Skin of body (tissue), 1 donor: ENCODE measurements at regions not wholly inside any gene's neighbourhood (a gene's known extent, or its start where the extent isn't known, plus 50 kb on each side); places are given as distances from the start of the nearest gene placed in this dataset.

Experiments used
- DNase-seq: peaks from one replicate; lab custom pipeline; 2025; lab: John Stamatoyannopoulos, UW

DNA sequence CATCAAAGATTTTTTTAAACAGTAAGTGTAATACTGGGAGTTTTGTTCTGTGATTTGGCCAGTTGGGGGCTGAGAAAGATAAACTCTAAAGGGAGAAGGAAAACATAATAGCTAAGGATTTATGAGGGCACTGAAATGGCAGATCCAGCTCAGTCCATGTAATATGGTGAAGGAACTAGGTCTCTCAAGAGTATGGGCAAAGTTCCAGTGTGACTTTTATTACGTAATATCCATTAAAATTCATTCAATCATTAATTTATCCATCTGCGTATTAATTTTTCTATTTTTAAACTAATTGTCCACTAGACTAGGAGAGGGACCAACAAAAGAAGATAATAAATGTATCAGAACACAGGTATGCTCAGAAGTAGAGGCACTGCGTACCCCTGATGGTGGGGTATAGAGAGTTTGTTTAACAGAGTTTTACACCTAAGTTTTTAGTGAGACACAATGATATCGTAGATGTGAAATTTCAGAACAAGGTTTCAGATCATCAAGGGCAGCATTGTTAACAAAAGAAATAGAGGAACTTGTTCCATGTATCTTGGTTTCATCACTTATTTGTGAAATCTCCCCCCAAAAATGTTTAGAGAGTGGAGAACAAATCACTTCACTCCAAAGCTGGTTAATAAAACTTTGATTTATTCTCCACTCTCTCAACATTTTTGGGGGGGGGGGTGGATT lies 351.1 kb downstream of the GRXCR1 start:
- DNase-seq = no peak

DNA sequence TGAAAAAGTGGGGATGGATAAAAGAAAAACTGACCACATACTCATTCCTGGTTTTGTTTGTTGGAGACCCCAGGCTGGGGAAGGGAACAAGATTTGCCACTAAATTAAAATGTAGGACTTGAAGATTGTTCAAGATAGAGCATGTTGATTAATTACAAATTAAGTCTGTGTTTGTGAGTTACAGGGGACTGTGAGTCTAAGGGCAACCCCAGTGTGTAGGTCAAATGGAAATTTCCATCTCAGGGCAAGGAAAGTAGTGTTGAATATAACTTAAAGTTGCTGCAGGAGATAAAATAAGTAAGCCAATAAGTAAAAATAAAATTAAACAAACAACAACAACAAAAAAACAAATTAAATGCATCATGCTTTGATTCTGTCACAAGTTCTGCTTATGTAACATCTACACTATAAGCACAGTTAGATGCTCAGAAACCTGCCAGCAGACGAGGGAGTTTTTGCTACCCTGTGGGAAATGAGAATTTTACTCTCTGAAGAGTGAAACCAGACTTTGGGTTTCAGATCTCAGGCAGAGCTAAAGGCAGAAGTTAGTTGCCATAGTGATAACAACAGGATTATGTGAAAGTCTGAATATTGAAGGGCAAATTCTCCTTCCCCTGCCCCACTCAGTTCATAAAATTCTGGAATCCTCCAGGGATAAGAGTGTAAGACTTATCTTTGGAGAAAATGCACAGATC lies 352.3 kb downstream of the GRXCR1 start:
- DNase-seq = no peak

DNA sequence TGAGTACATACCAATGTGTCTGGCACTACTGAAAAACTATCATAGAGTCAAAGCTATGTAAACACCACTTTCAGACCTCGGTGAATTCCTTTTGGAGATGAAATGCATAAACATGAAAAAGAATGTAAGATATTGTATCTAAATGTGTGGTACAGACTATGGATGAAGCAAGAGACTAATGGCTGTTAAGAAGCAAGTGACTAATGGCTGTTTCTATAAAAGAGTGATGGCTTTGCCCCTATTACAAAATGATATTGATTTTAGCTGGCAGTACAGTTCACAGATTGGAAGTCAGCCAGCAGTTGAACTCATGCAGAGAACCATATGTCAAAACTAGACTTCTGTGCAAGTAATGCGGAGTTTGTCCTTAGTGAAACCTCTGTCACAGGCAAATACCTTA lies 359.3 kb downstream of the GRXCR1 start:
- DNase-seq = no peak

DNA sequence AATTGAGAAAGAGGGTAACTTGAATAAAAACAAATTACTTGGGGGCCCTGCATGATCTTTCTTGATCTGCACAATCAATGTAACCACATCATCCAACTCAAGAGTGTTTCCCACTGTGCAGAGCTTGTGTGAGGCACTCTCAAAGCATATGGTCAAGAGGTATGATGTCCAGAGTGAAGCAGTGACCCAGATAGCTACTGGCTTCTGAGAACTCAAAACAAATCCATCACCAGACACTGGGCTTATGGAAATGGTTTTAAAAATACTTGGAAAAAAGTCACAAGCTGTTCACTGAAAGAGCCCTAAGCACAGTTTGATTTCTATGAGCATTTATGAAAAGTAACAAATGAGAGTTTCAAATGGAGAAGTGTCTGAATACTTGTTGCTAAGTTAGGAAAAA lies 361.0 kb downstream of the GRXCR1 start:
- DNase-seq = no peak

DNA sequence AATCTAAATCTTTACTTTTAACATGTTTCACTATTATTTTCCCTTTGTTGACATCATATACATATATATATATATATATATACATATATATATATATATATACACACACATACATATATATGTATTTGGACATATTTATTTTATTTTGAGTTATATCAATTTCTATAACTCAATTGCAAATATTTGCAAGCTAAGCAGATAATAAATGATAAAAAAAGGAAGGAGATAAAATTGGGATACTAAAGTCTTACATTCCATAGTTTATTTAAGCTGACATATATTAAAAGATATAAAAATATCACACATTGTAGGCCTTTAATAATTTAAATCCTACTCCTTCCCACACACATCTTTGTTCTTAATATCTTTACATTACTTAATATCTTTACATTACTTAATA lies 372.2 kb downstream of the GRXCR1 start:
- no peak for DNase-seq

DNA sequence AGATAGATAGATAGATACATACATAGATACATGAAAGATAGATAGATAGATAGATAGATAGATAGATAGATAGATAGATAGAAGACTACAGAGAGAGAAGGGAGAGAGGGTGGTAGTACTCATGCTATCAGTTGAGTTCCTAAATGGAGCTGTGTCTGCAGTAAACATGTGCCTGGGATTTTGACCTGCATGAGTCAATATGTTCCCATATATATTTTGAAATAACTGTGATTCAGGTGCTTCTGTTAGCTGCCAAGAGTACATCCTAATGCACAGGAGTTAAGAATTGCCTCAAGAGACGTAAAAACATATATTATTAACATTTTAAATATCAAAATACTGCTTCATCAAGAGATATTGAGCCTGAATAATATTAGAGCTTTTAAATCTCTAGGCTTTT lies 379.4 kb downstream of the GRXCR1 start:
- no peak for DNase-seq

DNA sequence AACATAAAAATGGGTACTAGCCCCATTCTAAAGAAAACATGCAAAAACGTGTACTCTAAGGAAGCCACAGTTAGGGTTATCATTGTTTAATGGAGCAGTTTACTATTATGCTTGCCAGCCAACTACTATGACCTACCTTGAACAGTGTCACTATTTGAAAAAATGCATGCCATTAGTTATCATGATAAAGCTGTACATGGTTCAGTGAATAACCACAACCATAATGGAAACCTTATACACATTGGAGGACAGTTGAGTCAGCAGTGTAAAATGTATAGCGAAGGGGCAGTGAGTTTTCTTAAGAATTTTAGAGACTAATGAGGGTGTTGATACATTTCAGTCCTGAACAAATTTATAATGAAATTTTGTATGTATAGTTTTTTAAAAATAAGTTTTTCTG lies 381.9 kb downstream of the GRXCR1 start:
- DNase-seq = no peak

DNA sequence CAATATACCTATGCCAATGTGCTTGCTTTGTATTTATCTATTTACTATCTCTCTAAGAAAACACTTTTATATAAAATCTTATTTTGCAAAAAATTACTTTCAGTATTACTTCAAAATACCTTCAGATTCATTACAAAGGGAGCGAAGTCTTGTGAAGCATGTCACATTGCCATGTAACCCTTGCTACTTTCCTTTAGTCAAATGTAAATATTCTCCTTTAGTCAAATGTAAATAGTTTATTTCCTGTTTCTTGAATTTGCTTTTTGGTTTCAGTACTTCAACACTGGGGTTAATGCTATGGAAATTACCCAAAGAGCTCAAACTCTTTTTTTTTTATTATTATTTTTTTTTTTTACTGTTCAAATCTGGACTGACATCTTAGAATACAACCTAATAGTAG lies 383.3 kb downstream of the GRXCR1 start:
- DNase-seq = no peak

DNA sequence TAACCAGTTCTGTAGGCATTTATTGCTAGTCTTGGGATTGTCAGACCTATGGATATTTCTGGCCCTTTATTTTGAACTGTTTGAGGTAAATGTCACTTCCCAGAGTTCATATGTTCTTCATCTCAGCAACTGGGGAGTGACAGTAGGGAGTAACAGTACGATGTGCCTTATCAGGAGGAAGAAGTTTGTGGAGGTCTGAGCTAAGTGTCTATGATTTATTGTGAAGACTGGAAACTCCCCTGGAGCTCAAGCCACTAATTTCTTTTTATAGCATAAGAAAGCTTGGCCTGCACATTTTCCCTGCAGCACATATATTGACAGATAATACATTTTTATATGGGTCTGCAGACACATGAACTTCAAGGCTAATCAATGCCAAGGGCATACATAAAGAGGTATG lies 383.8 kb downstream of the GRXCR1 start:
- no peak for DNase-seq

DNA sequence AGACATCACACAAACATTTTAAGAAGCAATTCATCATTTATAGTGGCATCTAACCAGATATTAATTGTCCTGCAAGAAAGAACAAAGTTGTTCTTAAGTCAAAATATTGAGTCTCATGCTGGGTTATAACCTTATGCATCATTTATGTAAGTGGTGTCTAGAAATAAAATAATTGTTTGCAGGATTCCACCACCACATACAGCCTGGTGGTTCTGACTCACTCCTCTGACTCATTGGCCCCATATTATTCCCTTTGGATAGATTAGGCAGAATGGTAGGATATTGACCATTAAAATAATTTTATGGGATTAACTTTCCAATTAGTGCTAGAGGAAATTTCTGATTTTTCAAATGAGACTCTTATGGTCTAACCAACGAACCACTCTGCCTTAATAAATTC lies 384.5 kb downstream of the GRXCR1 start:
- no peak for DNase-seq

DNA sequence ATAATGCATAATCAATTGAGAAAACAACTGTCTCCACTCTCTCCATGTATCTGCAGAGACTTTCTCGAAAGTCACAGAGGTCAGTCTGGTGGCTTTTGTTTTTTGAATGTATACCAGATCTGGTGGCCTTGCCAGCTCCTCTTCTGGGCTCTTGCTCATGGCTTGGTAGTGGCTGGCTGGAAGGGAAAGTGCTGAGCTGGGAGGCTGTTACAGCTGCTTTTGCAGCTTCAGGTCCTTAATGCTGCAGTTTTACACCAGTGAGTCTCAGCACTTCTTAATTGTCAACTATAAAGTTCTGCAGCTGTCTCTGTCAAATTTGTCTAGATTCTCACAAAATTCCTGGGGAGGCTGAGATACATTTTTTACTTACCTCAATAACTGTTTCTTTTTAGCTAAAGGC lies 390.0 kb downstream of the GRXCR1 start:
- no peak for DNase-seq

DNA sequence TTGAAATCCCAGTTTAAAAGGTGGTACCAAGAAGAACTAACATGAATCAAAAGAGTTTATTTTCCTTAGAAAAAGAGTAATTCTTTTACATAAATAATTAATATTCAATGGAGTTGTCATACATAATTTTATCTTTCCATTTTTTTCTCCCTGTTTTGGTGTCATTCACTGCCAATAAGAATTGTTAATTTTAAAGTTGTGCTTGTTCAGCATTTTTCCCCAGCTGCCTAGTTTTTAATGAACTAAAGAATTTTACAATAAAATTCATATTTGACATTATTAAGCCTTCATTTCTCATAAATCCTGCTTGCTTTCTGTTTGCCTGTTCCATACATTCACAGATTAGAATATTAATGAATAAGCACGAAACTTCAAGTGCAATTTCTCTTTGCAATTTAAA lies 393.6 kb downstream of the GRXCR1 start:
- DNase-seq = no peak

DNA sequence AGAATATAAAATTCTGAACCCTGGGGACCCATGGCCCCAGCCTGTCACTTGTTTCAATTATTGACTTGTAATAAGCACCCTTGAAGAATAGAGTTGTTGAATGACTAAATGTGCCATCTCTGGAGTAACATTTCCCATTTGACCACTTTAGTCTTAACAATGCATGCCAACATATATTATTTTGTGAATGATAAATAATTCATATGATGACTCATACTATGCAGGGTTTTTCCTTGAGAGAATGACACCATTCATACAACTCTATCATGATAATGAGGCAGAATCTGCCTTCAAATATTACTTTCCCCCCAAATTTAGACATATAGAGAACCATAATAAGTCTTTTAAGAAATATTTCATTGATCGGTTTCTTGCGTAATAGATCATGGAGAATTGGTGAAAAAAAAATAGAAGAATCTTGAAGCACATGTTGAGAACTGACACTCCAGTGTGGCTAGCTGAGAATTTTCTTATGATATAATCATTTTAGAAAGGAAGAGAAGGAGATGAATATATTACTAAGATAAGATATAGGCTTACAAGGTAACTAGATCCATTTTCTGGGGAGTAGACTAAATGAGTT lies 404.5 kb downstream of the GRXCR1 start:
- no peak for DNase-seq

DNA sequence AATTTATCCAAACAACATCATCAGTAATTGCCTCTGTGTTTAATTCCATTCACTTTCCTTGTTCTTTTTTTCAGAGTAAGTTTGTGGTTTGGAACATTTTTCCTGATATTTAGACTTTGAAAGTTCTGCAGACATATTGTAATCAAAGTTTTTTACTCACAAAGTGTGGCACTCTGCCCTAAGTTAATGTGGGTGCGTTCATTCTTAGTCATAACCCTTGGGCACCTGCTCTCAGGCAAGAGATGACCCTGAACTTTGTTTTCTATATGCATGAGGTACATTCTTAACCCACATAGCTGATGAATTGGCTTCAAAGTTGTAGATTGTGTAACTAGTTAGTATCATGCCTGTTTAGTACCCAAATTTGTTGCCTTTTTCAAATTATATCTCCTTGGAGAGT lies 424.3 kb downstream of the GRXCR1 start:
- no peak for DNase-seq

DNA sequence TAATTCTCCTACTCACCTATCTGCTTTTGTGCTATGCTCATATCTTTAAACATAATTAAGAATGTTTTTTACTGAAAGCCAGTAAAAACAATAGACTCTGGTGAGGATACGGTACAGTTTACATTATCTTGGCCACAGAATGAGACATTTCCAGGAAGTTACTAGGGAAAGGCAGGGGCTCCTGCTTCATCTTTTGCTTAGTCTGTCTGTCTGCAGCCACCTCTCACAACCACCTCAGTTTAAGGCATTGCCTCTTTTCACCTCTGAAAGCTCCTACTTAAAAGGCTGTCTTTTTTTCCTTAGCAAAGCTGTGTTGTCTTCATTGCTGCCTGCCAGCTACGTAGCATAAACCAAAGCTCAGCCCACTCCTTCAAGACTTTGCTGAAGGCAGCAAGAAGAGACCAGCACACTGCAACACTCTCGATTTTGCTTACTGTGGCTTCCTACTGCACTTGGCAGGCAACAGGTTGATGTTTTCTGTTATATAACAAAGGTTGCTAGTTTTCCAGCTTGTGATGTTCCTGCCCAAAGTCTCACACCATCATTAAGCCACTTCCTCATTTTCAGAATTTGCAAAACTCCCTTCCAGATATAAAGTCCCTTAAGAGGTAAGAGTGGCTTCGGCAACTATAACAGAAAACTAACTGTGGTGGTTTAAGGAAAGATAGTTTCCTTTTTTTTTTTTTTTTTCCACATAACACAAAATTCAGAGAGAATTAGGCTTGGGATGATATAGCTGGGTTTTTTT lies 432.9 kb downstream of the GRXCR1 start:
- DNase-seq = no peak

DNA sequence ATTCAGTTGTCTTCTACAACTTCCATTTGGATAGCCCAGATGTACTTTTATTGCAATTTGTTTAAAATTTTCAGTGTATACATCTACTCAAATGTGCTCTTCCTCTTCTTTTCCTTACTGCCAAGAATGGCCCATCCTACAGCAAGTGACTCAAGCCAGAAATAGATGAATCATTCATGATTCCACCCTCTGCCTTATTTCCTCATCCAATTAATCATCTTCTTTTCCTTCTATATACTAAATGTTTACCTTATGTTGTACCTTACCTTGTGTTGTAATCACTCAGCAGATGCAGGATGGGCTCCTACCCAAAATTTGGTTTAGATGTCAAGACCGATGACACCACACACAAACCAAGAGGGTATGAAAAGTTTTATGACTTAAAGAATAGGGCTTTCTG lies 437.8 kb downstream of the GRXCR1 start:
- DNase-seq = no peak

DNA sequence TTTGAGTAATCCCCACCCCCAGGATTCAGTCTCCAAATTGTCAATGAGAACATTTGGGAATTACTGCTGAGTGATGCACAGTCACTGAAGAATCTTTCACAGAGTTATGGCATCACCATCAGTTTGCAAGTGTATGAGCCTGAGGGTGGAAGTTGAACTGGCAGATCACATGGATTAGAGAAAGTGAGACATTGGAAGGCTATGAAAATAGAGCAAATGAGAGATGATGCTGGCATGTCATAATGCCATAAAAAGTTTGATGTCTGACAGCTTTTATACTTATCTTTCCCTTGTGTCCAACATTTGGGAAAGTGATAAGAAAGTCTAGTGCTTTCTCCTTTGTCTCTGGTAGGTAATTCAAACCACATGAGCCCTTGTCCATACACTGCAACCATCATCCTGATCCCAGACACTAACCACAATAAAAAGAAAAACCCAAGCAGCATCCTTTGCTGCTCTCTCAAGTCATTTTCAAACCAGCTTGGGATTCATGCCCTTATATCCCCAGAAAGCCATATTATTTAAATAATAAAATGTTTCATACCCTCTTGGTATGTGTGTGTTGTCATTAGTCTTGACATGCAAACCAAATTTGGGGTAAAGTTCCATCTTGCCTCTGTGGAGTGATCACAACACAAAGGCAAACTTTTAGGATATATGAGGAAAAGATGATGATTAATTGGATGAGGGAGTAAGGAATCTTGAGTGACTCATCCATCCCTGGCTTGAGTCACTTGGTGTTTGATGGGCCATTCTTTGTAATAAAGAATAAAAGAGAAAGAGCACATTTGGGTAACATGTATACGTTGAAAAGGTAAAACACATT lies 438.9 kb downstream of the GRXCR1 start:
- no peak for DNase-seq

DNA sequence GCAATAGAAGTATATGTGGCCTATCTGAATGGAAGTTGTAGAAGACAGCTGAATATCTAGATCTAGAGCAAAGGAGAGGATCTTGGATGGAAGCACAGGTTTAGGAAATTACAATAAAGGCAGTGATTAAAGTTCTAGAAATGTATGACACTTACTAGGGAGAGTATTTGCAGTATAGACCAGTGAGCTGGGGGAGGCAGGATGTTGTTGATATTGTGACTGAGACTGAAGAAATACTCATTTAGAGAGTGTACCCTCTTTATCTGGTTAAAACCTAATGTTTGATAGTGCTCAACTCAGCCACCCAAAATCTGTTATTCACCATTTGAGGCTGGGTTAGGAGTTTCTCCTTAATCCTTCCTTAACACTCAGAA lies 439.5 kb downstream of the GRXCR1 start:
- no peak for DNase-seq

DNA sequence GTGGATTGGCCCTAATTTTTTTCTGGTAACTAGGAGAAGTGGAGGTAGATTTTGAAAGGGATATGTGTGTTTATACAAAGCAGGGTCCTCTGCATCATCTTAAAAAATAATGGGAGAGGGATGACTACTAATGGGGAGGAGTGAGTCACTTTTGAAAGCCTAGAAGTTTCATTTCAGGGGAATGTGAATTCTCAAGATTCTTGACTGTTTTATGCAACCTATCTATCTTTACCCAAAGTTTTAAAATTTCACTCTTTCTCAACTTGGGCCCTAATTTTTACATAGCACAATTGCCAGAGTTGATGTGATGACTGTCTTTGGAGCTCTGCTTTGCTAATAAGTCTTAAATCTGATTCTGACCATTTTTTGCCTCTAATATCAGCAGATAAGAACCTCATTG lies 445.2 kb downstream of the GRXCR1 start:
- DNase-seq = no peak

DNA sequence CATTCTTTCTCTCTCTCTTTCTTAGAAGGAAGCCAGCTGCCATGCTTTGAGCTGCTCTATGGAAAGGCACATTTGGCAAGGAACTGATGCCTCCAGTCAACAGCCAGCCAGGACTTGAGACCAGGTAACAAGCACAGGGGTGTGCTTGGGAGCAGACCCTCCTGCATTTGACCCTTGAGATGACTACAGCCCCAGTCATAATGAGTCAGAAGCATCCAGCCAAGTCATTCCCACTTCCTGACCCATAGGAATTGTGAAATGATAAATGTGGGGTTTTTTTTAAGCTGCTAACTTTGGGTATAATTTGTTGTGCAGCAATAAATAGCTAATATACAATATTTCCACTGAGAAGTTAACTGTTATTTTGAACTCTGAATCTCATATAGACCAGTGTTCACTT lies 446.9 kb downstream of the GRXCR1 start:
- DNase-seq = no peak

DNA sequence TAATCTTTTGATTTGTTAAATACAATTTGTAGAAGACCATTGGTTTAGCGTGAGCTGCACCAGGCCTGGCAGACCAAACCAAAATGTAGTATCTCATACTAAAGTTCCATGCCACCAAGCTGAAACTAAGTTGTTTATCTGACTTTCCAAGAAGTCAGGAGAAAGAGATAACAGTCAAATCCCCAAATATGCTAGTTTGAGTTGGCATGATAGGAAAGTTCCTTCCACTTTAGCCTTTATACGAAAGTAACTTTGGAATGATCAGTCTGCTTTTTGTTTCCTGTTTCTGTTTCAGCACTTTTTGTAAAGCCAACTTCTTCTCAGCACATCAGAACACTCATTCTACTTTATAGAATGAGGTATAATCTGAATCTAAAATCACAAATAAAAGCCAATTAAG lies 449.2 kb downstream of the GRXCR1 start:
- DNase-seq = no peak

DNA sequence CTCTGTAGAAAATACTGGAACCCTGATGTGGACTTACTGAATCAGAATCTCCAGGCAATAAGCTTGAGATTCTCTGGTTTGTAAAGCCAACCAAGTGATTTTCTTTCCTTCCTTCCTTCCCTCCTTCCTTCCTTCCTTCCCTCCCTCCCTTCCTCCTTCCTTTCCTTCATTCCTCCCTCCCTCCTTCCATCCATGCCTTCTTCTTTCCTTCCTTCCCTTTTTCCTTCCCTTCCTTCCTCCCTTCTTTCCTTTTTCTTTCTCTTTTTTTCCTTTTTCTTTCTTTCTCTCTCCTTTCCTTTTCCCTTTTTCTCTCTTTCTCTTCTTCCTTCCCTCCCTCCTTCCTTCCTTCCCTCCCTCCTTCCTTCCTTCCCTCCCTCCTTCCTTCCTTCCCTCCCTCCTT lies 450.8 kb downstream of the GRXCR1 start:
- no peak for DNase-seq
